ENCODE measurements at regions not wholly inside any gene's neighbourhood (a gene's known extent, or its start where the extent isn't known, plus 50 kb on each side); places are given as distances from the start of the nearest gene placed in this dataset.

GRCh38 chr13:67860315-67860714, 630.2 kb upstream of the PCDH9 start:
- 47 to 68% methylated on average over 3 of the region's 3 CpGs for WGBS, 2 donors
- intact Hi-C loops (cut with DNase I; ENCODE audit: low total_unique reads) = no loop called here
- TF ChIP-seq POLR2A (IDR thresholded peaks at IDR 0.05) (no peak), CTCF (IDR thresholded peaks at IDR 0.05) (no peak)
- no peak overlapping the region for H3K4me3 ChIP-seq (ENCODE audit: low read depth, poor library complexity, severe bottlenecking)
- DNase-seq (ENCODE audit: low spot score in 2 of 2) = no peak

GRCh38 chr13:67859904-67860303, 629.8 kb upstream of the PCDH9 start:
- intact Hi-C loops (cut with DNase I; ENCODE audit: low total_unique reads) = no loop called here
- 77 to 81% methylated on average over 3 of the region's 3 CpGs for WGBS, 2 donors
- TF ChIP-seq CTCF (IDR thresholded peaks at IDR 0.05) (no peak), POLR2A (IDR thresholded peaks at IDR 0.05) (no peak)
- DNase-seq (ENCODE audit: low spot score in 2 of 2) = no peak
- no peak overlapping the region for H3K4me3 ChIP-seq (ENCODE audit: low read depth, poor library complexity, severe bottlenecking)

- intact Hi-C loops (cut with DNase I; ENCODE audit: low total_unique reads) = no loop called here
- WGBS, 2 donors = 75 to 82% methylated on average over 16 of the region's 16 CpGs
- TF ChIP-seq POLR2A (IDR thresholded peaks at IDR 0.05) = no peak
- no peak for TF ChIP-seq CTCF (IDR thresholded peaks at IDR 0.05)
- DNase-seq (ENCODE audit: low spot score in 2 of 2) = no peak
- H3K4me3 ChIP-seq (ENCODE audit: low read depth, poor library complexity, severe bottlenecking) = no peak overlapping the region
These were observed 627.6 kb upstream of the PCDH9 start for GRCh38 chr13:67857581-67858310.

- DNase-seq (ENCODE audit: low spot score in 2 of 2) = no peak
- intact Hi-C loops (cut with DNase I; ENCODE audit: low total_unique reads) = no loop called here
- no peak overlapping the region for H3K4me3 ChIP-seq (ENCODE audit: low read depth, poor library complexity, severe bottlenecking)
- no peak for TF ChIP-seq CTCF (IDR thresholded peaks at IDR 0.05)
- TF ChIP-seq POLR2A (IDR thresholded peaks at IDR 0.05) = no peak
These were observed 626.8 kb upstream of the PCDH9 start for GRCh38 chr13:67856955-67857354.

GRCh38 chr13:67855741-67856238, 625.7 kb upstream of the PCDH9 start:
- no peak for DNase-seq (ENCODE audit: low spot score in 2 of 2)
- no peak for TF ChIP-seq POLR2A (IDR thresholded peaks at IDR 0.05)
- no peak for TF ChIP-seq CTCF (IDR thresholded peaks at IDR 0.05)
- 3 to 6% methylated on average over 4 of the region's 4 CpGs for WGBS, 2 donors
- intact Hi-C loops (cut with DNase I; ENCODE audit: low total_unique reads) = no loop called here
- H3K4me3 ChIP-seq (ENCODE audit: low read depth, poor library complexity, severe bottlenecking) = no peak overlapping the region

GRCh38 chr13:67854990-67855389, 624.9 kb upstream of the PCDH9 start:
- intact Hi-C loops (cut with DNase I; ENCODE audit: low total_unique reads) = no loop called here
- no peak for DNase-seq (ENCODE audit: low spot score in 2 of 2)
- TF ChIP-seq CTCF (IDR thresholded peaks at IDR 0.05) = no peak
- TF ChIP-seq POLR2A (IDR thresholded peaks at IDR 0.05) = no peak
- H3K4me3 ChIP-seq (ENCODE audit: low read depth, poor library complexity, severe bottlenecking) = no peak overlapping the region
- 77% methylated on average over 4 of the region's 4 CpGs for WGBS, 2 donors

All from lower leg skin (tissue), 4 donors.